ENCODE measurements at regions not wholly inside any gene's neighbourhood (a gene's known extent, or its start where the extent isn't known, plus 50 kb on each side); places are given as distances from the start of the nearest gene placed in this dataset.

DNA sequence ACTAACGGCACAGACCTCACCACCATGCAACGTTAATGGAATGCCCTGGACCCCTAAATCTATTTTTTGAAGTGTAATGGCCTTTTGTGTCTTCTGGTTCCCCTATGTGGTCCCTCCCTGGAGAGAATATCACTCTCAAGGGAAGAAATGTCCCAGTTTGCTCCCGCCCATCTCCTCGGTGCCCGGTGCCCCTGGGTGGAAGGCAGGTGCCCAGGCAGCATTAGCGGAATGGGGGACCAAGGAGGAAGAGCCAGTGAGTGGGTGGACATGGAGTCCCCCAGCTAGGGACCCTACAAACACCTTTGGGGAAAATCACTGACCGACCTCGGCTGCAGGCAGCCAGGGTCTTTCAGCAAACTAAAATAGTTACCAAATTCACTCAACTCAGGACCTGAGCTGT is 212.1 kb upstream of the RTL1 start:
- H3K4me1 ChIP-seq: no peaks in the 10 kb centered on the region
- no peaks in the 10 kb centered on the region for H3K27me3 ChIP-seq
- no peak overlapping the region for H3K4me3 ChIP-seq
- no peaks in the 10 kb centered on the region for H3K9me3 ChIP-seq
- no peaks in the 10 kb centered on the region for H3K36me3 ChIP-seq
- intact Hi-C loops (cut with DNase I): no loop called here
- DNase-seq: no peak
- no peak overlapping the region for H3K27ac ChIP-seq
- ATAC-seq: no peak
- TF ChIP-seq CTCF (IDR thresholded peaks at IDR 0.05): no peak

- Histone ChIP-seq H3K9me3 (no peaks in the 10 kb centered on the region), H3K27me3 (no peaks in the 10 kb centered on the region), H3K36me3 (no peaks in the 10 kb centered on the region), H3K4me1 (no peaks in the 10 kb centered on the region), H3K27ac (no peak overlapping the region), H3K4me3 (no peak overlapping the region)
- ATAC-seq: no peak
- DNase-seq: no peak
- TF ChIP-seq CTCF (IDR thresholded peaks at IDR 0.05): no peak
- intact Hi-C loops (cut with DNase I): no loop called here
Measured at GRCh38 chr14:101116065-101116464, 212.5 kb upstream of the RTL1 start.

GRCh38 chr14:101116486-101117130 is 213.1 kb upstream of the RTL1 start:
- DNase-seq (no peak), ATAC-seq (no peak)
- intact Hi-C loops (cut with DNase I): no loop called here
- no peak overlapping the region for H3K27ac ChIP-seq
- no peaks in the 10 kb centered on the region for H3K9me3 ChIP-seq
- TF ChIP-seq CTCF (IDR thresholded peaks at IDR 0.05): no peak
- H3K36me3 ChIP-seq: no peaks in the 10 kb centered on the region
- no peaks in the 10 kb centered on the region for H3K4me1 ChIP-seq
- no peaks in the 10 kb centered on the region for H3K27me3 ChIP-seq
- H3K4me3 ChIP-seq: no peak overlapping the region

GRCh38 chr14:101117543-101117942 is 214.0 kb upstream of the RTL1 start:
- intact Hi-C loops (cut with DNase I): no loop called here
- no peak for ATAC-seq
- no peak for TF ChIP-seq CTCF (IDR thresholded peaks at IDR 0.05)
- Histone ChIP-seq H3K4me1 (no peaks in the 10 kb centered on the region), H3K36me3 (no peaks in the 10 kb centered on the region), H3K27me3 (no peaks in the 10 kb centered on the region), H3K27ac (no peak overlapping the region), H3K9me3 (no peaks in the 10 kb centered on the region), H3K4me3 (no peak overlapping the region)
- no peak for DNase-seq

- no peak for DNase-seq
- Histone ChIP-seq H3K9me3 (no peaks in the 10 kb centered on the region), H3K27ac (no peak overlapping the region), H3K27me3 (no peaks in the 10 kb centered on the region), H3K36me3 (no peaks in the 10 kb centered on the region), H3K4me3 (no peak overlapping the region), H3K4me1 (no peaks in the 10 kb centered on the region)
- no peak for TF ChIP-seq CTCF (IDR thresholded peaks at IDR 0.05)
- intact Hi-C loops (cut with DNase I): no loop called here
- ATAC-seq: no peak
Measured at GRCh38 chr14:101118233-101118632, 214.7 kb upstream of the RTL1 start.

Data from upper lobe of right lung (tissue), 1 donor.